ENCODE measurements at regions not wholly inside any gene's neighbourhood (a gene's known extent, or its start where the extent isn't known, plus 50 kb on each side); places are given as distances from the start of the nearest gene placed in this dataset.

GRCh38 chr1:83670909-83671565 is 327.9 kb downstream of the TTLL7 start:
- no peak for DNase-seq

GRCh38 chr1:83641796-83642443 is 357.0 kb downstream of the TTLL7 start:
- no peak for DNase-seq

GRCh38 chr1:83641206-83641658 is 357.7 kb downstream of the TTLL7 start:
- DNase-seq: no peak

DNA sequence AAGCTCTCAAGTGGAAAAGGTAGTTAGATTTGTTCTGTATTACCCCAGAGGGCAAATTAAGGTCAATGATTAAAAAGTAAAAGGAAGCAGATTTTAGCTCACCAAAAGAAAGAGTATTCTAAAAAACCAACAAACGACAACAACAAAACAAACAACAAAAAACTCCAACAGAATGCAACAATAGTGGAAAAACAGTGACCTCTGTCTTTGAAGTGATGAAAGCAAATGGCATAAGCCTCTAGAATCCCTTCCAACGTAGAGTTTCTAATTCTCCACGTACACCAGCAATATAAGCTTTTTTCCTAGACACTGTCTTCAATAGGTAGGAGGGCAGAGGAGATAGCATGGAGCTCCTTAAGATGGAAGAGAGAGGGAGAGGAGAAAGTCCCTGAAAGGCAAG is 359.1 kb downstream of the TTLL7 start:
- no peak for DNase-seq

GRCh38 chr1:83637586-83637985 is 361.3 kb downstream of the TTLL7 start:
- DNase-seq: no peak

GRCh38 chr1:83637009-83637408 is 361.9 kb downstream of the TTLL7 start:
- DNase-seq: no peak

GRCh38 chr1:83632906-83633305 is 366.0 kb downstream of the TTLL7 start:
- DNase-seq: no peak

DNA sequence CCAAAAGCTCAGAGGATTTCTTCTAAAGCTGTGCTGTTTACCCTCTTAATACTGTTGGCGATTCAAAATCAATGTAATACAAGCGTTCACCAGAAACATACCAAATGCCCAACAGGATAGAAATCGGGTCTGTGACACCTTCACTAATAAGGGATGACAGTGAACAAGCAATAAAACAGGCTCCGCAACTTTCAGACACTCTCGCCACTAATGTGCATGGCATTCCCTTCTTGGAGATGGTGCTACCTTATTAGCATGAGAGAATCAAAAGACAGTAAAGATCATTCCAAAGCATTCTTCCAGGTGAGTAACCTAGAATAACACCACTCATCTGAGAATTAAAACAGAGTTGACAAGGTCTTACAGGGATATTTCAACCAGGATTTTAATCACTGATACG is 367.1 kb downstream of the TTLL7 start:
- no peak for DNase-seq

DNA sequence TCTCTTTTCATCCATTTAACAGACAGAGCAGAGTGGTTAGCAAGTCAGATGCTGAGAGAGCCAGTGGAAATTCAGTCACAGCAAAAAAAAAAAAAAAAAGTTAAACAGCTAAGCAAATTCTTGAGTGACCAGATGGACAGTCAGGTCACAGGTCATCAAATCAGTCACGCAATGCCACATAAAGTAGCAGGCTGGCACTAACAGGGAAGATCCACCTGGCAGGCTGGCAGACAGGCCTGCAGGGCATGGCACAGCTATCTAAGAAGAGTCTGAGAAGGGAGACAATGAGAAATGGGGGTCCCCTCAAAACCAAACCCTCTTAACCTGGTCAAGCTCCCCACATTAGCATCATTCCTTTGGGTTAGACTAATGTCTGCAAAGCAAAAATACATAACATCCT is 371.9 kb downstream of the TTLL7 start:
- no peak for DNase-seq

DNA sequence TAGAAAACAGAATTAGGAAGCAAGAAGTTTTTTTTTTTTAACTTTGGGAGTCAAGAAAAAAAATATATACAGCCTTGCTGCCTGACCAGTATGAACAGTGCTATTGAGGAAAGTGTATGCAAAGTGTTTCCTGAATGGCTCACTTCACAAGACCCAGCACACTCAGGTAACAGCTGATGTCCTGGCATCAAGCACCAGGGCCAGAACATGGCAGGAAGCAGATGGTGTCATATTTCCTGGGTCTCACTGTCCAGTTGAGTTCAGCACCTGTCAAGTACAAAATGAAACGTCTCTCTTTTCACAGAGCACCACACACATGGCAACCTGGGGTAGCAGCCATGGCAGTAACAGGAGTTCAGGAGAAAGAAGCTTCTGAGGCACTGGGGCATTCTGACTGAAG is 372.3 kb downstream of the TTLL7 start:
- DNase-seq: no peak

- DNase-seq: no peak
Observed at GRCh38 chr1:83625646-83626045, 373.3 kb downstream of the TTLL7 start.

DNA sequence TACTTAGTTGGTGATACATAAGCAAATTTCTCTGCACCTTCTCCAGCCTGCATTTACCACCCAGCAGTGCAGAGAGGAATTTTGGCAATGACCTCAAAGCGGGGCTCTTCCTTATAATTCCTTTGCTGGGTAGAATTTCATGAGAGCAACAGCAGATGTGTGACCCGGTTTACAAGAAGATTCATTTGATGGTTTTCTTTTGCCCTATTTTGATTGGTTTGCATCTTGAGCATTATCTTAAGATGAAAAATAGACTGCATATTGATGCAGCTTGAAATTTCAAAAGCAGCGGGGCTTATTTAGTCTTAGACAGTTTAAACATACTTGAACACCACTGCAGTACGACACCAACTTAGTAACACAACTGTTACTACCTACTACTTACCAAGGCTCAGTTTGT is 378.9 kb downstream of the TTLL7 start:
- no peak for DNase-seq

- DNase-seq: no peak
Observed at GRCh38 chr1:83619170-83619896, 379.6 kb downstream of the TTLL7 start.

- no peak for DNase-seq
Observed at GRCh38 chr1:83617883-83618282, 381.0 kb downstream of the TTLL7 start.

DNA sequence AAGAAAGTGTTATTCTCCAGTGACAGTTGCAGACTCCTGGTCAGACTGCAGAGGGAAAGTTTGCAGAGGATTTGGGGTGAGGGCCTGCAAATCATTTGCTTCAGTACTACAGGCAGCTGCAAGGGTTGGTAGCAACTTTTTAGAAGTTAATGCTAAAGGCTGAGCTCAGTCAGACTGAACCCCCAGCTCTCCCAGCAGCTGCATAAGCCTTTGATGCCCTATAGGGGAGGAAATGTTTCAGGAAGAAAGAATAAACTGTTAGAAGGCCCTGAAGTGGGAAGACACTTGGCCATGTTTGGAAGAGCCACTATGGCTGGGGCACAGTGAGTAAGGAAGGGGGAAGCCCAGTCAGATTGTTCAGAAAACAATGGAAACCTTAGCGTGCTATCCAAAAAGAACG is 383.6 kb downstream of the TTLL7 start:
- no peak for DNase-seq

- no peak for DNase-seq
Observed at GRCh38 chr1:83606416-83606955, 392.4 kb downstream of the TTLL7 start.

GRCh38 chr1:83596331-83596730 is 402.6 kb downstream of the TTLL7 start:
- DNase-seq: no peak

DNA sequence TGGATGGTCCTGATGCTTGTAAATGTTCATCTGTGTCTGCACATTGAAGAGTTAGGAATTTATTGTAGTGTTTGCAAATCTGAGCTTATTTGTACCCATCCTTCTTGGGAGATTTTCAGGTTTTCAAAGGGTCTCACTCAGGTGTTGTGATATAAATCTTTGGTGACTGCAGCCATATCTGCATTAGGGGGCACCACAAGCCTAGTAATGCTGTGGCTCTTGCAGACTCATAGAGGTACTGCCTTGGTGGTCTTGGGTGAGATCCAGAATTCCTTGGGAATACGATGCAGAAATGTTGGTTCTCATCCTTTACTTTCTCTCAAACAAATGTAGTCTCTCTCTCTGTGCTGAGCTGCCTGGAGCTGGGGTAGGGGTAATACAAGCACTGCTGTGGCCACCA is 405.9 kb downstream of the TTLL7 start:
- DNase-seq: no peak

GRCh38 chr1:83588140-83588539 is 410.8 kb downstream of the TTLL7 start:
- DNase-seq: no peak

DNA sequence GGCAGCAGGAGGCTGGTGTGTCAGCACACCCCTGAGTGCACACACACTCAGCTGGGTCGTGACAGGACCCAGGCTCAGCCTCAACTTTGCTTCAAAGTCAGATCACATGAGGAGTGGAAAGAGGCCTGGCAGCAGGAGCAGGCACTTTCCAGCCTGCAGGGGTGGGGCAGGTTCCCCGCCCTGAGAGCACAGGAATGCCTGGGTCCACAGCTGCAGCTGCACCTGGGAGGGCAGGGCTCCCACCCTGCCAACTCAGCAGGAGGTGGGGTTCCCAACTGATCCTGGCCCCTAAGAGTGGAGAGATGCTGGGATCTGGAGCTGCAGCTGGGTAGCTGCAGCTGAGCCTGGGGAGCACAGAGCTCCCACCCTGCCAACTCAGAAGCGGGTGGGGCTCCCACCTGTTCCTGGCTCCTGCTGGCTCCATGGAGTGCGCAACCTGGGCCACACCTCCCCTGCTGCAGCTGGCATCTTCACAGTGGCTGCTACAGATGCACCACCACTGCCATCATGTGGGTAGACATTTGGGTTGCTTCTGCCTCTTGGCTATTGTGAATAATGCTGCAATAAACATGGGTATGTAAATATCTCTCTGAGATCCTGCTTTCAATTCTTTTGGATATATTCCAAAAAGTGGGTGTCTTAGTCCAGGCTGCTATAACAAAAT is 415.4 kb downstream of the TTLL7 start:
- DNase-seq: no peak

- no peak for DNase-seq
Observed at GRCh38 chr1:83581747-83582146, 417.2 kb downstream of the TTLL7 start.

GRCh38 chr1:83574791-83575190 is 424.1 kb downstream of the TTLL7 start:
- DNase-seq: no peak

DNA sequence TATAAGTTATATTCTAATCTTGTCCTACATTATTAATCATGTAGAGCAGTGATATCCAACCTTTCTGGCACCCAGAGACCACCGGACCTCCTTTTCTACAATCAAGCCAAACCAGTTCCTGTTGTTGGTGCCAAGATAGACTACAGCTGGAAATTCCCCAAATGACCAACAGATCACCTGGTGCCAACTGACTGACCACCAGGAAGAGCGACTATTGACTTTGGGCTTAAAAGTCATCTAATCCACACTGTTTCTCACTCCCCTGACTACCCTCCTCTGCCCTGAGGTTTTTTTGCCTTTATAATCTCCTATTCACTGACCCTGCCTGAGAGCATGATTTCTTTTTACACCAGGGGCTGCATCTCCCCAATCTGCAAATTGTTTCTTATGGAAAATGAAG is 425.2 kb downstream of the TTLL7 start:
- DNase-seq: no peak
